K562 (cell line): ENCODE measurements at regions not wholly inside any gene's neighbourhood (a gene's known extent, or its start where the extent isn't known, plus 50 kb on each side); places are given as distances from the start of the nearest gene placed in this dataset.

ENCODE experiments used
- ATAC-seq: fragments of 200-7000 bp; cut with Tn5 transposase; 3 replicates; pipeline ENCODE4 v1.9.1; 2020; ENCODE audit warnings: moderate library complexity
- BruUV-seq: library from RNA; stranded (reverse); fragments of 400-500 nt; replicated peaks from 2 replicates; lab custom pipeline; 2021; lab: Mats Ljungman, UMichigan
- CTCF ChIA-PET: fragments of 300-600 bp; formaldehyde crosslinking; extraction: SDS; loops from one replicate; lab custom pipeline; 2021; ENCODE audit warnings: low intra/inter-chr PET ratio; lab: Yijun Ruan, JAX
- POLR2A ChIA-PET: fragments of 300-600, 350-650 bp; sonication (Branson Sonifier 250); formaldehyde crosslinking; extraction: SDS; loops from one replicate; lab custom pipeline; 2021; ENCODE audit warnings: antibody characterized with exemption, inconsistent platforms; lab: Yijun Ruan, JAX
- DNase-seq, 4 experiments: peaks; one replicate each; pipeline versions ENCODE4 v3.0.0 to v3.0.0-alpha.2; 2011 to 2018; ENCODE audit warnings: low spot score in 3 of 4, mixed read lengths in 3 of 4; ENCODE audit errors: extremely low read depth in 1 of 4
- FAIRE-seq: peaks from 2 replicates; lab custom pipeline; 2011; peaks lifted over from hg19 to GRCh38; lab: Jason Lieb, UNC
- H2AFZ ChIP-seq: 2 replicates; pipeline ENCODE4 v1.6.0; 2011; ENCODE audit warnings: low read depth, low read length, control low read depth, inconsistent platforms
- H3K27ac ChIP-seq: fragments of 200-600 bp; 3 replicates; pipeline ENCODE4 v1.8.0; 2011; ENCODE audit warnings: low read depth, mild to moderate bottlenecking, control low read depth, inconsistent platforms, low read length, moderate library complexity, mixed read lengths; ENCODE audit errors: extremely low read depth
- H3K27me3 ChIP-seq, 2 experiments: fragments of 300-600 bp in 1 of 2; 2 replicates in 1 of 2; 3 replicates in 1 of 2; pipeline versions ENCODE4 v1.6.0 to v1.8.0; 2011; ENCODE audit warnings: inconsistent platforms in 2 of 2, low read length in 2 of 2, mild to moderate bottlenecking in 1 of 2, mixed read lengths in 1 of 2, moderate library complexity in 1 of 2; ENCODE audit not compliant: control insufficient read depth in 2 of 2, insufficient read depth in 2 of 2
- H3K36me3 ChIP-seq: fragments of 300-600 bp; 3 replicates; pipeline ENCODE4 v1.8.0; 2011; ENCODE audit warnings: mild to moderate bottlenecking, low read length, inconsistent platforms; ENCODE audit not compliant: control insufficient read depth, insufficient read depth
- H3K4me1 ChIP-seq, 2 experiments: fragments of 200-600 bp in 1 of 2; replicated peaks in 1 of 2; 2 replicates in 1 of 2; 3 replicates in 1 of 2; pipeline versions ENCODE4 v1.5.1 to v1.8.0; 2011; ENCODE audit warnings: inconsistent platforms in 2 of 2, low read length in 2 of 2, mild to moderate bottlenecking in 1 of 2, mixed read lengths in 1 of 2, moderate library complexity in 1 of 2; ENCODE audit not compliant: control insufficient read depth in 2 of 2, insufficient read depth in 2 of 2
- H3K4me2 ChIP-seq: 2 replicates; pipeline ENCODE4 v1.6.1; 2011; ENCODE audit warnings: low read length, control low read depth, inconsistent platforms, mixed read lengths; ENCODE audit not compliant: insufficient read depth
- H3K4me3 ChIP-seq: fragments of 200-600 bp; sonication (generic), shearing (Covaris generic); 2 replicates; pipeline ENCODE4 v1.5.1; 2016; ENCODE audit warnings: control low read depth, inconsistent platforms
- H3K79me2 ChIP-seq: fragments of 200-600 bp; 3 replicates; pipeline ENCODE4 v1.8.0; 2011; ENCODE audit warnings: low read length, inconsistent platforms; ENCODE audit not compliant: control insufficient read depth, insufficient read depth
- H3K9ac ChIP-seq, 2 experiments: 2 replicates each; pipeline versions ENCODE4 v1.6.0 to v1.6.1; 2011; ENCODE audit warnings: low read depth in 2 of 2, low read length in 2 of 2, control low read depth in 1 of 2, inconsistent platforms in 1 of 2, mild to moderate bottlenecking in 1 of 2, mixed read lengths in 1 of 2; ENCODE audit not compliant: insufficient read depth in 1 of 2
- H3K9me1 ChIP-seq: one replicate; pipeline ENCODE4 v1.6.0; 2011; ENCODE audit warnings: inconsistent platforms, mild to moderate bottlenecking, low read length, moderate library complexity; ENCODE audit not compliant: control insufficient read depth, insufficient read depth
- H3K9me3 ChIP-seq: replicated peaks from 2 replicates; pipeline ENCODE4 v1.5.1; 2011; ENCODE audit warnings: low read depth, low read length, inconsistent platforms; ENCODE audit not compliant: control insufficient read depth, insufficient read depth
- H4K20me1 ChIP-seq: replicated peaks from 2 replicates; pipeline ENCODE4 v1.6.1; 2011; ENCODE audit warnings: low read length, inconsistent platforms, mixed read lengths; ENCODE audit not compliant: control insufficient read depth, insufficient read depth
- MAZ ChIP-seq, 2 experiments: fragments of 450-650 bp in 1 of 2; sonication (generic) in 1 of 2; formaldehyde crosslinking; IDR thresholded peaks in 1 of 2; conservative IDR thresholded peaks in 1 of 2; 2 replicates each; pipeline versions ENCODE4 v1.4.0 to v1.5.0; 2020; ENCODE audit warnings: mild to moderate bottlenecking in 1 of 2, missing genetic modification reagents in 1 of 2
- PKNOX1 ChIP-seq: fragments of 450-650 bp; IDR thresholded peaks from 2 replicates; pipeline ENCODE4 v1.6.1; 2016
- SETDB1 ChIP-seq: IDR thresholded peaks from one replicate; pipeline ENCODE4 v1.6.1; 2012; ENCODE audit warnings: low read length, control low read depth, inconsistent platforms
- ZNF184 ChIP-seq: sonication (generic); formaldehyde crosslinking; IDR thresholded peaks from 2 replicates; pipeline ENCODE4 v1.5.0; 2020; ENCODE audit warnings: missing genetic modification reagents
- WGBS: fragments of 100-300 bp; shearing (Covaris generic); methylation state at CpG from one replicate; pipeline ENCODE4 v1.1.6; 2016; ENCODE audit warnings: low coverage, mixed read lengths; ENCODE audit not compliant: insufficient coverage; ENCODE audit errors: missing lambda C conversion rate; 5-methylcytosine and 5-hydroxymethylcytosine counted together
- in situ Hi-C: fragments of 300-500 bp; cut with MboI; formaldehyde crosslinking; loops from 4 replicates; pipeline ENCODE4 v1.15.0; 2018; ENCODE audit warnings: inconsistent platforms, mixed read lengths
- intact Hi-C: fragments of 100-400 bp; cut with micrococcal nuclease; formaldehyde crosslinking; loops from 2 replicates; pipeline ENCODE4 v1.14.2; 2022

- TF ChIP-seq PKNOX1 (0 out of 2 replicates have a peak, but pooled peaks have one; percentile 8), MAZ (CRISPR knock-in tag; conservative IDR thresholded peaks at IDR 0.05 in 1 of 2, IDR thresholded peaks at IDR 0.05 in 1 of 2) (0 out of 4 replicates have a peak, but pooled peaks of 1 of the 2 experiments have one; percentile 15)
These were observed 197.7 kb upstream of the PREP start (continued) for GRCh38 chr6:105600336-105601260.

GRCh38 chr6:105598264-105598663, 195.4 kb upstream of the PREP start:
- H3K9ac ChIP-seq, result no peak overlapping the region
- H3K79me2 ChIP-seq, result no peaks in the 10 kb centered on the region
- no peak for DNase-seq
- no peaks in the 10 kb centered on the region for H3K9me3 ChIP-seq
- intact Hi-C loops, result no loop called here
- no peaks in the 10 kb centered on the region for H3K9me1 ChIP-seq
- CTCF ChIA-PET, result no interaction called here
- no peak overlapping the region for H2AFZ ChIP-seq
- TF ChIP-seq ZNF184 (CRISPR knock-in tag) (peak; percentile 51; the same call in 1 of the 2 replicates), SETDB1 (no peak)
- TF ChIP-seq, all 486 proteins: peak for 1
- Histone ChIP-seq H3K4me2 (no peak overlapping the region), H3K4me3 (no peak overlapping the region), H4K20me1 (no peaks in the 10 kb centered on the region), H3K27ac (no peak overlapping the region), H3K4me1 (peaks cover 0 to 9% of the 10 kb centered on the region in 2 experiments; a peak in 2 of 5 replicates), H3K36me3 (no peaks in the 10 kb centered on the region), H3K27me3 (no peaks in the 10 kb centered on the region)
- WGBS, result 11% methylated on average over 3 of the region's 3 CpGs
- POLR2A ChIA-PET, result no interaction called here
- in situ Hi-C loops, result no loop called here
- FAIRE-seq (no peak), ATAC-seq (no peak)
- BruUV-seq, result no TSS peak
